ENCODE measurements at regions not wholly inside any gene's neighbourhood (a gene's known extent, or its start where the extent isn't known, plus 50 kb on each side); places are given as distances from the start of the nearest gene placed in this dataset.

GRCh38 chr2:52895726-52896340 is 871.8 kb upstream of the CHAC2 start:
- Histone ChIP-seq H2BK120ac (ENCODE audit: insufficient read depth, low read length, poor library complexity) (no peak overlapping the region), H2AK5ac (ENCODE audit: low read length) (no peak overlapping the region), H3K18ac (ENCODE audit: low read length) (no peak overlapping the region)

GRCh38 chr2:52886556-52886955 is 881.0 kb upstream of the CHAC2 start:
- no peak overlapping the region for H4K8ac ChIP-seq (ENCODE audit: low read depth, low read length)
- H3K14ac ChIP-seq (ENCODE audit: low read length), result no peak overlapping the region
- H3K27ac ChIP-seq (ENCODE audit: low read depth, low read length), result no peak overlapping the region

More at GRCh38 chr2:52895726-52896340, 871.8 kb upstream of the CHAC2 start:
- no peak overlapping the region for H4K8ac ChIP-seq (ENCODE audit: low read depth, low read length)
- H3K4me3 ChIP-seq (ENCODE audit: low read depth, low read length), result no peak overlapping the region
- H3K9ac ChIP-seq (ENCODE audit: low read length), result no peak overlapping the region
- peaks cover 6% of the 10 kb centered on the region for H3K9me3 ChIP-seq (ENCODE audit: insufficient read depth, low read depth, low read length)
- no peaks in the 10 kb centered on the region for H3K79me1 ChIP-seq (ENCODE audit: low read length)
- no peak overlapping the region for H3K23ac ChIP-seq (ENCODE audit: low read length)
- no peak overlapping the region for H3K4me2 ChIP-seq (ENCODE audit: low read length)
- no peak overlapping the region for H3K14ac ChIP-seq (ENCODE audit: low read length)
- H3K4ac ChIP-seq (ENCODE audit: low read depth, low read length), result no peak overlapping the region
- no peak overlapping the region for H2BK12ac ChIP-seq (ENCODE audit: low read length)
- H2BK5ac ChIP-seq (ENCODE audit: low read depth, low read length, poor library complexity), result no peak overlapping the region
- no peak overlapping the region for H4K91ac ChIP-seq (ENCODE audit: low read depth, low read length)
- no peak for DNase-seq
- H3K27ac ChIP-seq (ENCODE audit: low read depth, low read length), result no peak overlapping the region
- H3K4me1 ChIP-seq (ENCODE audit: control insufficient read depth in 1 of 2, insufficient read depth in 2 of 2, low read length in 2 of 2), result no peaks in the 10 kb centered on the region
- WGBS (ENCODE audit: extremely low coverage, insufficient coverage, insufficient read length), result no CpG with 5 or more reads among the region's 4 CpGs
- H4K12ac ChIP-seq (ENCODE audit: low read depth, low read length), result no peak overlapping the region
- H3K27me3 ChIP-seq (ENCODE audit: insufficient read depth, low read length), result no peaks in the 10 kb centered on the region
- no peaks in the 10 kb centered on the region for H3K79me2 ChIP-seq (ENCODE audit: control insufficient read depth, insufficient read depth, low read length, poor library complexity)
- H2AFZ ChIP-seq (ENCODE audit: insufficient read depth, low read length, poor library complexity), result no peak overlapping the region
- no peaks in the 10 kb centered on the region for H3K36me3 ChIP-seq (ENCODE audit: control insufficient read depth in 1 of 2, insufficient read depth in 2 of 2, low read length in 2 of 2)

GRCh38 chr2:52884761-52885352 is 882.7 kb upstream of the CHAC2 start:
- H3K9ac ChIP-seq (ENCODE audit: low read length), result no peak overlapping the region

More at GRCh38 chr2:52886556-52886955, 881.0 kb upstream of the CHAC2 start:
- no peak overlapping the region for H3K4ac ChIP-seq (ENCODE audit: low read depth, low read length)
- H2BK120ac ChIP-seq (ENCODE audit: insufficient read depth, low read length, poor library complexity), result no peak overlapping the region
- no peaks in the 10 kb centered on the region for H3K9me3 ChIP-seq (ENCODE audit: insufficient read depth, low read depth, low read length)
- H3K4me2 ChIP-seq (ENCODE audit: low read length), result no peak overlapping the region
- H3K79me2 ChIP-seq (ENCODE audit: control insufficient read depth, insufficient read depth, low read length, poor library complexity), result no peaks in the 10 kb centered on the region
- no CpG with 5 or more reads among the region's 3 CpGs for WGBS (ENCODE audit: extremely low coverage, insufficient coverage, insufficient read length)
- H3K4me3 ChIP-seq (ENCODE audit: low read depth, low read length), result no peak overlapping the region
- no peak overlapping the region for H3K9ac ChIP-seq (ENCODE audit: low read length)
- no peaks in the 10 kb centered on the region for H3K79me1 ChIP-seq (ENCODE audit: low read length)
- H3K23ac ChIP-seq (ENCODE audit: low read length), result no peak overlapping the region
- H4K12ac ChIP-seq (ENCODE audit: low read depth, low read length), result no peak overlapping the region
- no peak overlapping the region for H3K18ac ChIP-seq (ENCODE audit: low read length)
- H3K27me3 ChIP-seq (ENCODE audit: insufficient read depth, low read length), result no peaks in the 10 kb centered on the region
- no peak for DNase-seq
- H3K4me1 ChIP-seq (ENCODE audit: control insufficient read depth in 1 of 2, insufficient read depth in 2 of 2, low read length in 2 of 2), result peaks cover 0 to 2% of the 10 kb centered on the region in 2 experiments
- H3K36me3 ChIP-seq (ENCODE audit: control insufficient read depth in 1 of 2, insufficient read depth in 2 of 2, low read length in 2 of 2), result peaks cover 0 to 1% of the 10 kb centered on the region in 2 experiments
- no peak overlapping the region for H4K91ac ChIP-seq (ENCODE audit: low read depth, low read length)
- no peak overlapping the region for H2AK5ac ChIP-seq (ENCODE audit: low read length)
- H2BK12ac ChIP-seq (ENCODE audit: low read length), result no peak overlapping the region
- no peak overlapping the region for H2BK5ac ChIP-seq (ENCODE audit: low read depth, low read length, poor library complexity)
- no peak overlapping the region for H2AFZ ChIP-seq (ENCODE audit: insufficient read depth, low read length, poor library complexity)

GRCh38 chr2:52882974-52883373 is 884.6 kb upstream of the CHAC2 start:
- H3K23ac ChIP-seq (ENCODE audit: low read length), result no peak overlapping the region
- H3K79me2 ChIP-seq (ENCODE audit: control insufficient read depth, insufficient read depth, low read length, poor library complexity), result no peaks in the 10 kb centered on the region
- no peak overlapping the region for H3K4me3 ChIP-seq (ENCODE audit: low read depth, low read length)
- no peaks in the 10 kb centered on the region for H3K4me1 ChIP-seq (ENCODE audit: control insufficient read depth in 1 of 2, insufficient read depth in 2 of 2, low read length in 2 of 2)
- H3K18ac ChIP-seq (ENCODE audit: low read length), result no peak overlapping the region
- no peaks in the 10 kb centered on the region for H3K27me3 ChIP-seq (ENCODE audit: insufficient read depth, low read length)
- H2BK5ac ChIP-seq (ENCODE audit: low read depth, low read length, poor library complexity), result no peak overlapping the region
- no peaks in the 10 kb centered on the region for H3K36me3 ChIP-seq (ENCODE audit: control insufficient read depth in 1 of 2, insufficient read depth in 2 of 2, low read length in 2 of 2)
- no peak overlapping the region for H3K4me2 ChIP-seq (ENCODE audit: low read length)
- H3K9ac ChIP-seq (ENCODE audit: low read length), result no peak overlapping the region
- H2AK5ac ChIP-seq (ENCODE audit: low read length), result no peak overlapping the region
- no peak overlapping the region for H2AFZ ChIP-seq (ENCODE audit: insufficient read depth, low read length, poor library complexity)
- no peak overlapping the region for H4K12ac ChIP-seq (ENCODE audit: low read depth, low read length)
- H2BK12ac ChIP-seq (ENCODE audit: low read length), result no peak overlapping the region
- no peak overlapping the region for H4K8ac ChIP-seq (ENCODE audit: low read depth, low read length)
- DNase-seq, result no peak
- no peaks in the 10 kb centered on the region for H3K79me1 ChIP-seq (ENCODE audit: low read length)
- H3K27ac ChIP-seq (ENCODE audit: low read depth, low read length), result no peak overlapping the region
- H3K9me3 ChIP-seq (ENCODE audit: insufficient read depth, low read depth, low read length), result no peaks in the 10 kb centered on the region
- no peak overlapping the region for H4K91ac ChIP-seq (ENCODE audit: low read depth, low read length)
- no peak overlapping the region for H3K4ac ChIP-seq (ENCODE audit: low read depth, low read length)
- no peak overlapping the region for H2BK120ac ChIP-seq (ENCODE audit: insufficient read depth, low read length, poor library complexity)
- no peak overlapping the region for H3K14ac ChIP-seq (ENCODE audit: low read length)
- no CpG with 5 or more reads among the region's 2 CpGs for WGBS (ENCODE audit: extremely low coverage, insufficient coverage, insufficient read length)

More at GRCh38 chr2:52884761-52885352, 882.7 kb upstream of the CHAC2 start:
- Histone ChIP-seq H3K14ac (ENCODE audit: low read length) (no peak overlapping the region), H3K79me1 (ENCODE audit: low read length) (no peaks in the 10 kb centered on the region), H3K36me3 (ENCODE audit: control insufficient read depth in 1 of 2, insufficient read depth in 2 of 2, low read length in 2 of 2) (peaks cover 0 to 1% of the 10 kb centered on the region in 2 experiments), H3K27ac (ENCODE audit: low read depth, low read length) (no peak overlapping the region), H3K4me1 (ENCODE audit: control insufficient read depth in 1 of 2, insufficient read depth in 2 of 2, low read length in 2 of 2) (peaks cover 0 to 2% of the 10 kb centered on the region in 2 experiments), H3K79me2 (ENCODE audit: control insufficient read depth, insufficient read depth, low read length, poor library complexity) (no peaks in the 10 kb centered on the region), H3K18ac (ENCODE audit: low read length) (no peak overlapping the region), H2AFZ (ENCODE audit: insufficient read depth, low read length, poor library complexity) (no peak overlapping the region), H4K8ac (ENCODE audit: low read depth, low read length) (no peak overlapping the region), H3K23ac (ENCODE audit: low read length) (no peak overlapping the region), H2BK12ac (ENCODE audit: low read length) (no peak overlapping the region), H3K4ac (ENCODE audit: low read depth, low read length) (no peak overlapping the region), H4K12ac (ENCODE audit: low read depth, low read length) (no peak overlapping the region), H2BK120ac (ENCODE audit: insufficient read depth, low read length, poor library complexity) (no peak overlapping the region), H2BK5ac (ENCODE audit: low read depth, low read length, poor library complexity) (no peak overlapping the region), H3K4me2 (ENCODE audit: low read length) (no peak overlapping the region), H3K27me3 (ENCODE audit: insufficient read depth, low read length) (no peaks in the 10 kb centered on the region), H2AK5ac (ENCODE audit: low read length) (no peak overlapping the region), H4K91ac (ENCODE audit: low read depth, low read length) (no peak overlapping the region), H3K4me3 (ENCODE audit: low read depth, low read length) (no peak overlapping the region), H3K9me3 (ENCODE audit: insufficient read depth, low read depth, low read length) (no peaks in the 10 kb centered on the region)
- WGBS (ENCODE audit: extremely low coverage, insufficient coverage, insufficient read length), result no CpG with 5 or more reads among the region's 3 CpGs
- DNase-seq, result no peak

Measured in trophoblast cell (in vitro differentiated cells and primary cell).